GM12865 (cell line): ENCODE measurements at regions not wholly inside any gene's neighbourhood (a gene's known extent, or its start where the extent isn't known, plus 50 kb on each side); places are given as distances from the start of the nearest gene placed in this dataset.
"Not testable (repeated sequence)": the region's sequence is repeated elsewhere in the genome, so short reads cannot be mapped to it uniquely, and the experiment has no call there.

ENCODE experiments used
- DNase-seq: peaks from one replicate; pipeline ENCODE4 v3.0.0; 2010; ENCODE audit warnings: low read depth
- H3K4me3 ChIP-seq: 2 replicates; pipeline ENCODE4 v1.5.1; 2011; ENCODE audit warnings: mild to moderate bottlenecking, low read depth, low read length, control low read depth
- CTCF ChIP-seq: IDR thresholded peaks from 2 replicates; pipeline ENCODE4 v1.5.1; 2011; ENCODE audit warnings: low read length, control low read depth, low read depth, inconsistent platforms; ENCODE audit not compliant: insufficient read depth; ENCODE audit errors: missing control alignments

- H3K4me3 ChIP-seq = no peak overlapping the region
- no peak for TF ChIP-seq CTCF
- DNase-seq = peak; percentile 4
These were observed 332.2 kb upstream of the TANK start for GRCh38 chr2:160828076-160828475.

GRCh38 chr2:160832381-160832780 is 327.8 kb upstream of the TANK start:
- H3K4me3 ChIP-seq, DNase-seq: not testable (repeated sequence)

GRCh38 chr2:160835166-160835565 is 325.1 kb upstream of the TANK start:
- DNase-seq = no peak
- no peak for TF ChIP-seq CTCF

GRCh38 chr2:160836755-160837154 is 323.5 kb upstream of the TANK start:
- DNase-seq = no peak

More at GRCh38 chr2:160835166-160835565, 325.1 kb upstream of the TANK start:
- no peak overlapping the region for H3K4me3 ChIP-seq

GRCh38 chr2:160837416-160837815 is 322.8 kb upstream of the TANK start:
- no peak for DNase-seq
- TF ChIP-seq CTCF = no peak
- no peak overlapping the region for H3K4me3 ChIP-seq

More at GRCh38 chr2:160836755-160837154, 323.5 kb upstream of the TANK start:
- no peak overlapping the region for H3K4me3 ChIP-seq
- no peak for TF ChIP-seq CTCF

GRCh38 chr2:160838147-160838546 is 322.1 kb upstream of the TANK start:
- TF ChIP-seq CTCF = no peak
- H3K4me3 ChIP-seq = no peak overlapping the region
- DNase-seq = no peak

GRCh38 chr2:160838691-160839090 is 321.5 kb upstream of the TANK start:
- no peak for DNase-seq

More at GRCh38 chr2:160838691-160839090, 321.5 kb upstream of the TANK start:
- no peak overlapping the region for H3K4me3 ChIP-seq
- no peak for TF ChIP-seq CTCF
